ENCODE measurements at regions not wholly inside any gene's neighbourhood (a gene's known extent, or its start where the extent isn't known, plus 50 kb on each side); places are given as distances from the start of the nearest gene placed in this dataset.

- TF ChIP-seq CTCF (IDR thresholded peaks at IDR 0.05; ENCODE audit: borderline replicate concordance, extremely low read depth, low read length, poor library complexity, severe bottlenecking) (no peak), EZH2 (IDR thresholded peaks at IDR 0.05; ENCODE audit: borderline replicate concordance, low read depth, low read length, severe bottlenecking) (no peak)
These were observed 516.8 kb downstream of the ADCYAP1 start for GRCh38 chr18:1421502-1421901.

All from DND-41 (cell line).